Nephron (organoid): ENCODE measurements at regions not wholly inside any gene's neighbourhood (a gene's known extent, or its start where the extent isn't known, plus 50 kb on each side); places are given as distances from the start of the nearest gene placed in this dataset.

Experiments
- H3K27ac Mint-ChIP-seq, 3 experiments: 2 replicates each; pipeline ENCODE4 v1.8.0; 2020; ENCODE audit warnings: mixed read lengths in 3 of 3, mild to moderate bottlenecking in 2 of 3, moderate library complexity in 1 of 3
- H3K27me3 Mint-ChIP-seq: 2 replicates; pipeline ENCODE4 v1.8.0; 2021; ENCODE audit warnings: low read depth, mild to moderate bottlenecking, moderate library complexity, mixed read lengths
- H3K36me3 Mint-ChIP-seq: 2 replicates; pipeline ENCODE4 v1.8.0; 2020; ENCODE audit warnings: low read depth, mixed read lengths
- H3K4me1 Mint-ChIP-seq: 2 replicates; pipeline ENCODE4 v1.8.0; 2020; ENCODE audit warnings: mixed read lengths
- H3K4me3 Mint-ChIP-seq, 3 experiments: 2 replicates each; pipeline ENCODE4 v1.8.0; 2020; ENCODE audit warnings: mild to moderate bottlenecking in 3 of 3, mixed read lengths in 3 of 3, moderate library complexity in 2 of 3
- H3K9me3 Mint-ChIP-seq: 2 replicates; pipeline ENCODE4 v1.8.0; 2020; ENCODE audit warnings: mixed read lengths
- CTCF ChIP-seq, 3 experiments: fragments of 200-600 bp; sonication (generic); IDR thresholded peaks; one replicate each; pipeline ENCODE4 v1.5.0; 2021; ENCODE audit warnings: antibody characterized with exemption in 3 of 3; ENCODE audit not compliant: unreplicated experiment in 3 of 3

- no peaks in the 10 kb centered on the region for H3K36me3 Mint-ChIP-seq
- H3K4me3 Mint-ChIP-seq, result no peak overlapping the region
- peaks cover 4% of the 10 kb centered on the region for H3K27me3 Mint-ChIP-seq
- H3K27ac Mint-ChIP-seq, result no peak overlapping the region
- no peak for TF ChIP-seq CTCF (IDR thresholded peaks at IDR 0.05; ENCODE audit: unreplicated experiment in 3 of 3)
- peaks cover 16% of the 10 kb centered on the region for H3K9me3 Mint-ChIP-seq
- peaks cover 17% of the 10 kb centered on the region for H3K4me1 Mint-ChIP-seq
These were observed 66.4 kb upstream of the DAB2 start for GRCh38 chr5:39491210-39491609.

DNA sequence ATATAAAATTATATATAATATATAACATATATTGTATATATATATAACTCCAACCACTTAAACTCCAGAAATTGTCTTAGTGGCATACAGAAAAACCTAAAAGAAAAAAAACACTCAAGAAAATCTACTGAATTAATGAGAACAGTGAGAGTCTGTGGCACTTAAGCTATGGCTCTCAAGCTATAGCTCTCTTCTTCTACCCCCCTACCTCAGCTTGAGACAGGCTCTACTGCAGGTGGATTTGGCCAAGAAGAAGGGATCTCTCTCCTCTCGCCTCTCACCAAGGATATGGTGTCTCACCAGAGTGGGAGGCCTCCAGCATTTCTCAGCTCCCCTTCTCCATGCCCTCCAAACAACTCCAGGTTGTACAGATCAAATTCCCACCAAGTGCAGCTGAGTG, 64.5 kb upstream of the DAB2 start:
- no peak overlapping the region for H3K27ac Mint-ChIP-seq
- peaks cover 22% of the 10 kb centered on the region for H3K4me1 Mint-ChIP-seq
- no peak overlapping the region for H3K4me3 Mint-ChIP-seq
- H3K27me3 Mint-ChIP-seq, result peaks cover 4% of the 10 kb centered on the region
- peaks cover 16% of the 10 kb centered on the region for H3K9me3 Mint-ChIP-seq
- H3K36me3 Mint-ChIP-seq, result no peaks in the 10 kb centered on the region
- TF ChIP-seq CTCF (IDR thresholded peaks at IDR 0.05; ENCODE audit: unreplicated experiment in 3 of 3), result no peak

GRCh38 chr5:39486790-39487189, 62.0 kb upstream of the DAB2 start:
- Mint-ChIP-seq H3K4me1 (peaks cover 23% of the 10 kb centered on the region), H3K4me3 (no peak overlapping the region), H3K9me3 (peaks cover 11% of the 10 kb centered on the region), H3K36me3 (no peaks in the 10 kb centered on the region), H3K27me3 (peaks cover 4% of the 10 kb centered on the region), H3K27ac (peak overlapping the region in 2 of 3 experiments; percentile 29 to 70)
- no peak for TF ChIP-seq CTCF (IDR thresholded peaks at IDR 0.05; ENCODE audit: unreplicated experiment in 3 of 3)

DNA sequence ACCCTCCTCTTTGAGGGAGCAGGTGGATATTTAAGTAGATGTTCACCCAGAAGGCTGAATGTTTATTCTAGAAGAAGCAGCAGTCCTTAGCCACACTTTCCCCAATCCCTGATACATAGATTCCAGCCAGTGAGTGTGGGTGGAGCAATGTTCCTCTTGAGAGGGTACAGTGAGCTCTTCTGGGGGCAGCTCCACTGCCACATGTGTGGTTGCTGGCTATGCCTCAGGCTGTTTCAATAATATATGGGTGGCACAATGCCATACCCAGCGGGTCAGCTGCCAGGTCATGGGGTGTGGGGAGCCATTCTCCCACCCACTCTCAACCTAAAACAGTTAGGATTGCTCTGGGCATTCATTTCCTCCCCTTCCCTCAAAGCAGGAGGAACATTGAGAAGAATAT, 61.6 kb upstream of the DAB2 start:
- Mint-ChIP-seq H3K27me3 (peaks cover 4% of the 10 kb centered on the region), H3K36me3 (no peaks in the 10 kb centered on the region), H3K27ac (peak overlapping the region; percentile 20 to 70 (median 29)), H3K4me3 (no peak overlapping the region), H3K4me1 (peaks cover 23% of the 10 kb centered on the region), H3K9me3 (peaks cover 11% of the 10 kb centered on the region)
- no peak for TF ChIP-seq CTCF (IDR thresholded peaks at IDR 0.05; ENCODE audit: unreplicated experiment in 3 of 3)

GRCh38 chr5:39485079-39485478, 60.3 kb upstream of the DAB2 start:
- TF ChIP-seq CTCF (IDR thresholded peaks at IDR 0.05; ENCODE audit: unreplicated experiment in 3 of 3), result no peak

DNA sequence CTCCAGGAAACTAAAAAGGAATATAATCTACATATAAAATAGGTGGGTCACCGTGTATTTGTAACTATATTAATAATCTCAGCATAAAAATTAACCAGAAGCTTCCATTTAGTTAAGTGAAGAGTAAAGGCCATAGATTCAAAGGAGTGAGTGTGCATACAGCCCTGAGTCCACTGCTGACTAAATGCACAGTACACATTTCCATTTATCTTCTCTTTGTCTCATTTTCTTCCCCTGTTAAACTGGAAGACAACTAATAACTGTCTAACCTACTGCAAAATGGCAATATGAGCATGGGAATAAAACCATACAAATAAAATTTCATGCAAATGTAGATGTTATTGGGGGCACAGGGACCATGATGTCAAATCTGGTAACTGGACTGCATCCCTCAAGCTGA, 59.9 kb upstream of the DAB2 start:
- Mint-ChIP-seq H3K4me3 (no peak overlapping the region), H3K4me1 (peaks cover 23% of the 10 kb centered on the region), H3K9me3 (peaks cover 3% of the 10 kb centered on the region), H3K27ac (peak overlapping the region; percentile 26 to 92 (median 60)), H3K36me3 (no peaks in the 10 kb centered on the region), H3K27me3 (peaks cover 3% of the 10 kb centered on the region)
- TF ChIP-seq CTCF (IDR thresholded peaks at IDR 0.05; ENCODE audit: unreplicated experiment in 3 of 3), result no peak

More at GRCh38 chr5:39485079-39485478, 60.3 kb upstream of the DAB2 start:
- H3K27me3 Mint-ChIP-seq, result peaks cover 4% of the 10 kb centered on the region
- peaks cover 23% of the 10 kb centered on the region for H3K4me1 Mint-ChIP-seq
- H3K4me3 Mint-ChIP-seq, result no peak overlapping the region
- peak overlapping the region; percentile 26 to 92 (median 60) for H3K27ac Mint-ChIP-seq
- peaks cover 6% of the 10 kb centered on the region for H3K9me3 Mint-ChIP-seq
- H3K36me3 Mint-ChIP-seq, result no peaks in the 10 kb centered on the region
